ENCODE measurements at regions not wholly inside any gene's neighbourhood (a gene's known extent, or its start where the extent isn't known, plus 50 kb on each side); places are given as distances from the start of the nearest gene placed in this dataset.

- TF ChIP-seq ERG (CRISPR knock-in tag; IDR thresholded peaks at IDR 0.05) (no peak), ETV6 (CRISPR knock-in tag; IDR thresholded peaks at IDR 0.05) (no peak), HMGA2 (CRISPR knock-in tag; IDR thresholded peaks at IDR 0.05) (no peak)
Observed at GRCh38 chr12:43066471-43066870, 476.9 kb upstream of the PRICKLE1 start (continued).

GRCh38 chr12:43063650-43064049 lies 474.1 kb upstream of the PRICKLE1 start:
- Mint-ChIP-seq H3K27ac (no peak overlapping the region), H3K4me3 (no peak overlapping the region), H3K9me3 (peaks cover 6% of the 10 kb centered on the region), H3K36me3 (no peaks in the 10 kb centered on the region), H3K4me1 (peaks cover 8% of the 10 kb centered on the region), H3K27me3 (ENCODE audit: low read depth) (no peaks in the 10 kb centered on the region)
- ChIA-PET POLR2A (no interaction called here), CTCF (no interaction called here)
- TF ChIP-seq CTCF (IDR thresholded peaks at IDR 0.05): no peak
- no peak for TF ChIP-seq IRF1 (CRISPR knock-in tag; IDR thresholded peaks at IDR 0.05)
- TF ChIP-seq ZNF423 (CRISPR knock-in tag; IDR thresholded peaks at IDR 0.05): no peak
- TF ChIP-seq GRHL2 (CRISPR knock-in tag; IDR thresholded peaks at IDR 0.05; ENCODE audit: insufficient replicate concordance, severe bottlenecking): no peak
- TF ChIP-seq TEAD4 (CRISPR knock-in tag; IDR thresholded peaks at IDR 0.05): no peak
- no peak for TF ChIP-seq EMX1 (CRISPR knock-in tag; IDR thresholded peaks at IDR 0.05)
- TF ChIP-seq HMGXB4 (CRISPR knock-in tag; IDR thresholded peaks at IDR 0.05): no peak
- TF ChIP-seq FOXP4 (CRISPR knock-in tag; IDR thresholded peaks at IDR 0.05): no peak
- TF ChIP-seq ZNF232 (CRISPR knock-in tag; IDR thresholded peaks at IDR 0.05): no peak
- no peak for TF ChIP-seq RORB (CRISPR knock-in tag; IDR thresholded peaks at IDR 0.05)
- TF ChIP-seq TP53 (CRISPR knock-in tag; IDR thresholded peaks at IDR 0.05): no peak
- TF ChIP-seq FOXP1 (CRISPR knock-in tag; IDR thresholded peaks at IDR 0.05; ENCODE audit: borderline replicate concordance): no peak
- no peak for TF ChIP-seq RELA (CRISPR knock-in tag; IDR thresholded peaks at IDR 0.05; ENCODE audit: borderline replicate concordance)
- TF ChIP-seq ATF1 (CRISPR knock-in tag; IDR thresholded peaks at IDR 0.05): no peak
- TF ChIP-seq ZNF671 (CRISPR knock-in tag; IDR thresholded peaks at IDR 0.05): no peak
- TF ChIP-seq STAT6 (CRISPR knock-in tag; conservative IDR thresholded peaks at IDR 0.05; ENCODE audit: low read depth): no peak
- no peak for TF ChIP-seq ZNF219 (CRISPR knock-in tag; IDR thresholded peaks at IDR 0.05; ENCODE audit: borderline replicate concordance)
- no peak for TF ChIP-seq MAX (CRISPR knock-in tag; IDR thresholded peaks at IDR 0.05)
- TF ChIP-seq ELF4 (CRISPR knock-in tag; IDR thresholded peaks at IDR 0.05; ENCODE audit: low read depth): no peak
- no peak for TF ChIP-seq ZNF121 (CRISPR knock-in tag; IDR thresholded peaks at IDR 0.05)
- ATAC-seq (no peak), DNase-seq (ENCODE audit: low spot score) (no peak)

Measured in WTC11 (cell line).